ENCODE measurements at regions not wholly inside any gene's neighbourhood (a gene's known extent, or its start where the extent isn't known, plus 50 kb on each side); places are given as distances from the start of the nearest gene placed in this dataset.
A peak's percentile ranks its signal among the peaks of the same experiment; 100 is the strongest.

DNA sequence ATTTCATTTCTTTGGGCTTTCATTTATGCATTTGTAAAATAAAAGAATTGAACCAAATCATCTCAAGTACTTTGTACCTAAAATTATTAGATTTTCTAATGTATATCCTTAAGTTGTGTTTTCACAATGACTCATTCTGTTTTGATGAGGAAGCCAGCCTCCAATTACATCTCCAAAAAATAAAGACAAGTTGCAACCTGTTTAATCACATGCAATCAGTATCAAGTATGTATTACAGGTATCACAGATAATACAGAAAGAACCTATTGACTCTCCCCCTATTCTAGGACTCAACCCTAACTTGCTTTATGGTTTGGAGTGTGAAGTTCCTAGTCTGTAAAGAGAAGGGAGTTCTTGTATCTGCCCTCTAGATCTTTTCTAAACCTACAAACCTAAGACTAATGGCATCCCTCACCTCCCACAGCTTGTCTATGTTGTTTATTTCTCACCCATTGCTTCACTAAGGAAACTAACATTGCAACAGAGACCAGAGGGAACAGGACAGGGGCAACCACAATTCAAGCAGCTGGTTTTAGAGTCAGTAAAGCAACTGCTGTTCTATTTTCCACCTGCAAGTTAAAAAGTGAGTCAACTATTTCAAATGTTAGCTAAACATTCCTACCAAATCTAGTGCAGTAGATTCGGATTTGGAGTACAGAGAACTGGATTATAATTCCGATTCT is 141.1 kb upstream of the ETAA1 start:
- TF ChIP-seq, protein P1, sequence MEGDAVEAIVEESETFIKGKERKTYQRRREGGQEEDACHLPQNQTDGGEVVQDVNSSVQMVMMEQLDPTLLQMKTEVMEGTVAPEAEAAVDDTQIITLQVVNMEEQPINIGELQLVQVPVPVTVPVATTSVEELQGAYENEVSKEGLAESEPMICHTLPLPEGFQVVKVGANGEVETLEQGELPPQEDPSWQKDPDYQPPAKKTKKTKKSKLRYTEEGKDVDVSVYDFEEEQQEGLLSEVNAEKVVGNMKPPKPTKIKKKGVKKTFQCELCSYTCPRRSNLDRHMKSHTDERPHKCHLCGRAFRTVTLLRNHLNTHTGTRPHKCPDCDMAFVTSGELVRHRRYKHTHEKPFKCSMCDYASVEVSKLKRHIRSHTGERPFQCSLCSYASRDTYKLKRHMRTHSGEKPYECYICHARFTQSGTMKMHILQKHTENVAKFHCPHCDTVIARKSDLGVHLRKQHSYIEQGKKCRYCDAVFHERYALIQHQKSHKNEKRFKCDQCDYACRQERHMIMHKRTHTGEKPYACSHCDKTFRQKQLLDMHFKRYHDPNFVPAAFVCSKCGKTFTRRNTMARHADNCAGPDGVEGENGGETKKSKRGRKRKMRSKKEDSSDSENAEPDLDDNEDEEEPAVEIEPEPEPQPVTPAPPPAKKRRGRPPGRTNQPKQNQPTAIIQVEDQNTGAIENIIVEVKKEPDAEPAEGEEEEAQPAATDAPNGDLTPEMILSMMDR (IDR thresholded peaks at IDR 0.05; ENCODE audit: low read depth, low read length, missing control alignments): no peak
- in situ Hi-C loops (cut with HindIII; ENCODE audit: low pct_ligation_motif_present, low sequenced_read_pairs): no loop called here
- DNase-seq: peak; percentile 49
- no peaks in the 10 kb centered on the region for H3K27me3 ChIP-seq (replicated peaks)
- H3K4me3 ChIP-seq (ENCODE audit: low read depth, low read length): no peak overlapping the region
- H3K27ac ChIP-seq: peak overlapping the region; percentile 48
- H3K36me3 ChIP-seq (replicated peaks): no peaks in the 10 kb centered on the region

DNA sequence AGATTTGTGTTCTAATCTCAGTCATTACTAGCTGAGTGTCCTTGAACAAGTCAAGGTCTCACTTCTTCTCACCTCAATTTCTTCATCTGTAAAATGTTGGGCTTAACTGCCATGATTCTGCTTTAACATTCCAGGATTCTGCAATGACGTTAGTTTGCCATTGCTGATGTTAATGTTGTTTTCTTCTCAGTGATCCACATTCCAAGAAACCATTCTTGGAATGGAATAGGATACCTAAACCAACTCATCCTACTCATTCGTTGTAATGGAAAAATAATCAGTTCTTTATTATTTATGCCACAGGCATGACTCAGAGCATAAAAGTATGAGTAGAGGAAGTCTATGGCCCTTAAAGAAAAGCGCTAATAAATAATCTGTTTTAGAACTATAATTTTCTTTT is 140.2 kb upstream of the ETAA1 start:
- H3K27me3 ChIP-seq (replicated peaks): no peaks in the 10 kb centered on the region
- in situ Hi-C loops (cut with HindIII; ENCODE audit: low pct_ligation_motif_present, low sequenced_read_pairs): no loop called here
- H3K36me3 ChIP-seq (replicated peaks): no peaks in the 10 kb centered on the region
- no peak overlapping the region for H3K4me3 ChIP-seq (ENCODE audit: low read depth, low read length)
- peak overlapping the region; percentile 48 for H3K27ac ChIP-seq
- TF ChIP-seq, protein P1 (IDR thresholded peaks at IDR 0.05; ENCODE audit: low read depth, low read length, missing control alignments): no peak
- DNase-seq: peak; percentile 25

DNA sequence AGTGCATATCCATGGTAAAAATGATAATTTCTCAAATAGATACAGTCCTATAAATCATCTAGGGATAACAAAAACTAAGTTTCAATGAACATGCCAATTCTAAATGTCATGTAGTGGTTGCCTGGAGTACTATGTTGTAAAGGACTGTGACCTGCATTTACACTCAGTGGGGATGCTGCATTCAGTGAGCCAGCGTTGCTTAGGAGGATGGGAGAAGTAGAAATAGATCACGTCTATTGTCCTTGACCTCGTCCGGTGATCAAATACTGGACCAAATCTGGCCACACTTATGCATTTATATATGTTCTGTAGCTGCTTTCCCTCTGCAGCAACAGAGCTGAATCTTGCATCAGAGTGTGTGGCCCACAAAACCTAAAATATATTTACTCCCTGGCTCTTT is 139.0 kb upstream of the ETAA1 start:
- Histone ChIP-seq H3K36me3 (replicated peaks) (no peaks in the 10 kb centered on the region), H3K4me3 (ENCODE audit: low read depth, low read length) (no peak overlapping the region), H3K27me3 (replicated peaks) (no peaks in the 10 kb centered on the region), H3K27ac (no peak overlapping the region)
- TF ChIP-seq, protein P1 (IDR thresholded peaks at IDR 0.05; ENCODE audit: low read depth, low read length, missing control alignments): no peak
- in situ Hi-C loops (cut with HindIII; ENCODE audit: low pct_ligation_motif_present, low sequenced_read_pairs): no loop called here
- no peak for DNase-seq

DNA sequence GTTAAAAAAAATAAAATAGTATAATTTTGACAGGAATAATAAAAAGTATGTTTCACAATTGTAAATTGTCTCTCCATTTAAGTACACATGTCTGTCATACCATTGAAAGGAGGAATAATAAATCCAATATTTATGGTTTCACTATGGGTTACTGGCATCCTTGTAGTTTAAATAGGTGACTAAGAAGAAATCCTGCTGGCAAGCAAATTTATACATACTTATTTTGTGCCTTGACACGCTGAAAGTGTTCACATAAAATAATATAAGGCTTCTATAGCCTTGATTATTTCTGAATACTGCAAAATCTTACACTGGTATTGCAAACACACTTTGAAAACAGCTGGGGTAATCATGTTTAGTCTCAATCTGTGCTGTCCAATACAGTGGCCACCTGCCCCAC is 138.3 kb upstream of the ETAA1 start:
- Histone ChIP-seq H3K4me3 (ENCODE audit: low read depth, low read length) (no peak overlapping the region), H3K27ac (peak overlapping the region; percentile 97), H3K27me3 (replicated peaks) (no peaks in the 10 kb centered on the region), H3K36me3 (replicated peaks) (no peaks in the 10 kb centered on the region)
- in situ Hi-C loops (cut with HindIII; ENCODE audit: low pct_ligation_motif_present, low sequenced_read_pairs): no loop called here
- TF ChIP-seq, protein P1 (IDR thresholded peaks at IDR 0.05; ENCODE audit: low read depth, low read length, missing control alignments): no peak
- no peak for DNase-seq

DNA sequence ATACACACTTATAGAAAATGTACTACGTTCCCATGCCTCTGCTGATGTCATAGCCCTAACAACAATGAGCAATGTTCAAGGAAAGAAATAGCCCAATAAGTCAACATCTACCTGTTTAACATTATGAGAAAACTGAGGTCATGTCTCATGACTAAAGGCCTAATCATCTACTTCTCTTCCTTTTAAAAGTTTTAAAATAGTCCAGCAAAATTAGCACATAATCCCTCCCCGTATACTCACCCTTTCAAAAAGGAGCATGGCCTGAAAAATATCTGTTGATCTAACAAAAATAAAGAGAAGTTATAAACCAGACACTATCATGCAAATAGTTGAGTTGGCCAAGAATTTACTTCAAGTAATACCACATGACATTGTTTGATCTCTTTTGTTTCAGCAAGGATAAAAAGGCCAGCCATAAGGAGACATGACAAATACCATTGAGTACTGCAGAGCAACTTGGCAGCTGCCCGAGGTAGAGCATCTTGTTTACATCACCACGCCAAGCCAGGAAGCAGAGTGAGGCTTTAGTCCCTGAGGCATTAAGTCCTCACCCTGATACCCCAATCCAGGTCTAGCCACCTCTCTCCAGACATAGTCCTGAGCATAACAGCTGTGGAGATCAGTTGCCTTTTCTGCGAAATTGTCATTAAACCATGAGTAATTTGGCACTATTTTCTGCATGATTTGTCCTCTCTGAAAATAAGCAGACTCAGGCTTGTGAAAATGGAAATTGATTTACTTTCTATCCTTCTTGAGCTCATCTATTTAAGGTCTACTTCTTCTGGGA is 137.4 kb upstream of the ETAA1 start:
- no peaks in the 10 kb centered on the region for H3K27me3 ChIP-seq (replicated peaks)
- in situ Hi-C loops (cut with HindIII; ENCODE audit: low pct_ligation_motif_present, low sequenced_read_pairs): no loop called here
- TF ChIP-seq, protein P1 (IDR thresholded peaks at IDR 0.05; ENCODE audit: low read depth, low read length, missing control alignments): no peak
- H3K36me3 ChIP-seq (replicated peaks): no peaks in the 10 kb centered on the region
- H3K4me3 ChIP-seq (ENCODE audit: low read depth, low read length): no peak overlapping the region
- peak overlapping the region; percentile 97 for H3K27ac ChIP-seq
- DNase-seq: peak; percentile 79
